HG03378 (cell line): ENCODE measurements at regions not wholly inside any gene's neighbourhood (a gene's known extent, or its start where the extent isn't known, plus 50 kb on each side); places are given as distances from the start of the nearest gene placed in this dataset.

Experiments used
- ATAC-seq: cut with Tn5 transposase; IDR thresholded peaks from one replicate; pipeline ENCODE4 v1.9.1; 2021; ENCODE audit warnings: mild to moderate bottlenecking, moderate library complexity; ENCODE audit not compliant: unreplicated experiment

GRCh38 chr12:24027352-24027751 is 77.9 kb upstream of the SOX5 start:
- no peak for ATAC-seq

GRCh38 chr12:24025153-24025798 is 75.8 kb upstream of the SOX5 start:
- ATAC-seq = no peak

- ATAC-seq = no peak
Measured at GRCh38 chr12:24023081-24023480, 73.6 kb upstream of the SOX5 start.

- ATAC-seq = no peak
Measured at GRCh38 chr12:24021164-24021502, 71.7 kb upstream of the SOX5 start.

GRCh38 chr12:24020397-24021163 is 71.1 kb upstream of the SOX5 start:
- no peak for ATAC-seq

- ATAC-seq = no peak
Measured at GRCh38 chr12:24015833-24016160, 66.3 kb upstream of the SOX5 start.

- no peak for ATAC-seq
Measured at GRCh38 chr12:24014915-24015832, 65.7 kb upstream of the SOX5 start.

- no peak for ATAC-seq
Measured at GRCh38 chr12:24014240-24014639, 64.8 kb upstream of the SOX5 start.

- ATAC-seq = no peak
Measured at GRCh38 chr12:24012528-24012927, 63.1 kb upstream of the SOX5 start.

GRCh38 chr12:24011927-24012507 is 62.5 kb upstream of the SOX5 start:
- no peak for ATAC-seq

GRCh38 chr12:24008166-24008565 is 58.7 kb upstream of the SOX5 start:
- ATAC-seq = no peak
